HG02884 (cell line): ENCODE measurements at regions not wholly inside any gene's neighbourhood (a gene's known extent, or its start where the extent isn't known, plus 50 kb on each side); places are given as distances from the start of the nearest gene placed in this dataset.

Experiments
- ATAC-seq: cut with Tn5 transposase; IDR thresholded peaks from one replicate; pipeline ENCODE4 v1.9.1; 2021; ENCODE audit warnings: mild to moderate bottlenecking, moderate library complexity; ENCODE audit not compliant: unreplicated experiment

GRCh38 chr18:24869285-24869684 is 408.8 kb downstream of the HRH4 start:
- ATAC-seq: no peak

DNA sequence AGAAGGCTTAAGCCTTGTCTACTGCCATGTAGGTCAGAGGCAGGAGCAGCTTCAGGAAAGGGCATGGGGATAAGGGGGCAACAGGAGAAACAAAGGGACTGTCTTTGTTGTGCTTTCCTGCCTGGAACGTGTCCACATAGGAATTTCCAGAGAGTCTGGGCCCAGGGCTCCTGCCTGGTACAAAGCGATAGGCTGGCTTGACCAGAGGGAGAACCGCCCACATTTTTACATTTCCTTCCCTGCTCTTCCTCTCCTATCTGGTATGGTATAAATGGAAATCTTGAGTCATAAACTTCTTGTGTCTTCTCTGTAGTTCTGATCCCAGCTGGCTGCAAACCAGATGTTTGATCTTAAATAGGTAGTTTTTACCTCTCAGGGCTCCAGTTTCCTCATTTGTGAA is 414.8 kb downstream of the HRH4 start:
- ATAC-seq: no peak

DNA sequence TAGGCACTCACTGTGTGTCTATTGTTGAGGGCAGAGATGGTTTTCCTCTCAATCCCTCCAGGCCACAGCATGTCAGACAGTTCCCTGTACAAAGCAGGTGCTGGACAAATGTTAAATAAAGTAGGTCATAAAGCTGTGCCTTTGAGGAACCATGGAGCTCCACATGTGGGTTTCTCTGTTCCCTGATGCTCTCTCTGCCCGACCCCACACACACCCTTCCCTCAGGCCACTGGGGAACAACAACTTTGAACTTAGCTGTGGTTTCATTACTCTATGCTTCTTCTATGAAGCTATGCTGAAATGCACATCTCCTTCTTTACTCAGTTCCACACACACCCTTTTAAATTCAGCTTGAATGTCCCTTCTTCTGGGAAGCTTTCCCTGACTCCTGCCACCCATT is 415.3 kb downstream of the HRH4 start:
- ATAC-seq: no peak

DNA sequence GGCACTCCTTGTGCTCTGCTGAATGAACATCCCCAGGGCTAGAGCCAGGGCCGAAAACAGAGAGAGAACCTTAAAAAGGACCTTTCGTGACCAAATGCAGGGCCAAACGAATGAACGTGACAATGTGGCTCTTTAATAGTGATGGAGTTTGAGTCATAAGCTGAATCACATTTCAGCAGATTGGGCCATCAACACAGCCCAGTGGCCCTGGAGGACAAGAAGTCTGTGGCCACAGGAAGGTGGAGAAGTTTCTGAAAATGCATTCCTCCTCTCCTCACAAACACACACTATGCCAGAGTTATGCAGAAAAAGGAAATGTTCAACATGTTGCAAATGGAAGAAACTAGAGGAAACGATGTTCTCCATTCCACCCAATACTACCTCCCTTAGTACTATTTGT is 415.8 kb downstream of the HRH4 start:
- no peak for ATAC-seq

DNA sequence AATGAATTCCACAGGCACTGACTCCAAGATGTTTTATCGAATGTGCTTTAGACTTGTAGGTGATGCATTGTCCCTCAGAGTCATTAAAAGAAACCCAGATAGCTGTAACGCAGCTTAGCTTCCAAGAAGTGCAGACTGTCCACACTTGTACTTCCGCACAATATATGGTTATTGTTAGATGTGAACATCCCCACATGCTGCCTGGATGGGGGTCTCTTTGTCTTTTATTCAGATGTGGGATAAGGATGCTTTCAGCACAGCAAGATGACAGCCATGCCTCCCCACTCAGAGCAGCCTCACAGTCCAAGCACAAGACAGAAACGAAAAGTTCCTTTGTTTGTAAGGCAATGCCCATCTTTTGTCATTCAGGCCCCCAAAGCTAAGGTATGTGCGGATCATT is 416.6 kb downstream of the HRH4 start:
- no peak for ATAC-seq

DNA sequence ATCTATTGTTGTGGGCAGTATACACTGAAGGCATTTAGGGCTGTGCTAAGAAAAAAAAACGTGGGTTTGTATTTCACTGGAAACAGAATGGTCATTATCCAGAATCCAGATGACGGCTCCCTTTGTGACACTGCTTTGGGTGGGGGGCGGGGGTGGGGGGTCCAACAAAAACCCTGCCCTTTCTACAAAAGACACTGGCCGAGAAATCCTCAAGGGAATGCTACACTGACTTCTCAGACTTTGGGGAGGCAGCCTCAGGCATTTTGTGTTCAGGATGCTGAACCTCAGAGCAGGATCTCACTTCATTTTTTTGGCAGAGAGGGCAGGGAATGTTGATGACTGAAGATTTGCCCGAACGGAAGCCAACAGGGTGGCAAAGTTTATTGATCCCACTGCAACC is 417.1 kb downstream of the HRH4 start:
- no peak for ATAC-seq

DNA sequence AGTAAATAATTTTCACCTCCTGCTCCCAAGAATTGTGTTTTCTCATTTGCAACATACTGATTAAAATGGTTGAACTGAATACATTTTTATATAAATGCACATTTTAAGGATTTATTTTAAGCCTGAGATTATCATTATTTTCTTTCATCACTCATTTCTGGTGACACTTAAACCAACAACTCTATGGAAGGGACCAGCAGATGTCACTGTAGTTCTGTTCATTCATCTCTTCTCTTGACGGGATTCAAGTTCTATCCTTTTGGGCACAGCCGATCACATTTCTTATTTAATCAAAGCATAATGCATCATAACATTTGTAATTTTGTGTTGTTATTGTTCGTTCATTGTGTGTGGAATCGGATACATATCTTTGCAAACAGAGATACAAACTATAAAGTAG is 417.9 kb downstream of the HRH4 start:
- no peak for ATAC-seq

- ATAC-seq: no peak
These were observed 424.8 kb downstream of the HRH4 start for GRCh38 chr18:24885276-24885675.

DNA sequence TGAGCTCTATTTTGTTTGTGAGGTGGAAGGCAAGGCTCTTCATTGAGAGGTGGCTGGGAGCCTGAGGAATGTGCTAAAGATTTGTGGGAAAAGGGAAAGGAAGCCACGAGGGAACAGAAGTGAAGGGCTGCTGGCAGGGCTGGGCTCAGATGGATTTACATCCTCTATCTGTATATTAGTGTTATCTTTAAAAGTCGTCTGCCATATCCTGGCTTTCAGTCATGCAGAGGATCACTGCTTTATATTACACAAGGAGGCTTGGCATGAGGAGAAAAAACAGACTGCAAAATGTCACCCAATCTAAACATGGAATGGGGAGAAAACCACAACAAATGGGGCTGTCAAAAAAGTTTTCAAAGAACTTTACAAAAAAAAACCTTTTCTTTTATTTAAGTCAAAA is 434.4 kb downstream of the HRH4 start:
- ATAC-seq: no peak

DNA sequence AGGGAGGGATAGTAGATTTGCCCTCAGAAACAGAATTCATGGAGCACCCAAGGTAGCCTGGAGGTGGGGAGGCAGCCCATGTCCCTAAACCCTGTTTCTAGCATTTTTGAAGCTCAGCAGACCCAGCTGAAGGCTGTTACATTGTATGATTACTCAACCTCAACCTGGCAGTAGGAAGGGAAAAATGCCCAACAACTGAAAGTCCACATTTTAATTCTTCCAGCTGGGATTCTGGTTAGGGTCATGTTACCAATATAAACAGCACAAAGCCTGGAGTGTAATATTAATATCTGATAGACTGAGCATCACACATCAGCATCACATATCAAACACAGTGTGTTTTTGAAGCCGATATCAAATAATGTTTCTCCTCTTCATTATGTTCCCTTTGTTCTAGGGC is 437.0 kb downstream of the HRH4 start:
- no peak for ATAC-seq

- no peak for ATAC-seq
These were observed 441.7 kb downstream of the ZNF521 start for GRCh38 chr18:24910221-24910620.

DNA sequence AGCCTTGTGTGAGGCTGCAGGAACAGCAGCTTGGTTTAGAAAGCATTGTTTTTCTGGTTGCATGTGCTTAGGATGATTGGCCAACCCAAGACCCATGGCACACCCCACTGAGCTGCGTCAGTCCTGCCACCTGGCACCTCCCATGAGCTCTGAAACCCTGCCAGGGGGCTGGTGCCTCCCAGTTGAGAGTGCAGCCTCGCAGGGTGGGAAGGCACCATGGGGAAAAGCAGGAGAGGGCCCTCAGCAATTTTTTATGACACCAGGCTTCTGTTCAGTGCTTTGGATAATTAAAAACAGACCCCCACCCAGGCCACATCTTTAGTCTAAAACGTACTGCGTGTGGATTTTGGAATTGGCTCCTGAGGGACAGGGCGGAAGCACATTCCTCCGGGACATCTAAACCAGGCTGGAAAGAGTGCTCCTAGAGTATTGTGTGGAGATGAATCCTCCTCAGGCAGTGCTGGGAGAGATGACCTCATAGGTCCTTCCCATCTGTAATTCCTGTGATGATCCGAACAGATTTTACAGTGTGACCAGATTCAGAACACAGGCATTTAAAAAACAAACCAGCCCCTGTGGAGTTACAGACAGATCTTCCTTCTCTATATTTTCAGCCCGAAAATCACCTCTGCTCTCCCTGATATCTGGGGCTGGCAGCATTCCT is 438.3 kb downstream of the ZNF521 start:
- no peak for ATAC-seq

GRCh38 chr18:24914171-24914525 is 437.8 kb downstream of the ZNF521 start:
- no peak for ATAC-seq

- no peak for ATAC-seq
These were observed 437.3 kb downstream of the ZNF521 start for GRCh38 chr18:24914685-24915084.

GRCh38 chr18:24915547-24915946 is 436.4 kb downstream of the ZNF521 start:
- no peak for ATAC-seq

DNA sequence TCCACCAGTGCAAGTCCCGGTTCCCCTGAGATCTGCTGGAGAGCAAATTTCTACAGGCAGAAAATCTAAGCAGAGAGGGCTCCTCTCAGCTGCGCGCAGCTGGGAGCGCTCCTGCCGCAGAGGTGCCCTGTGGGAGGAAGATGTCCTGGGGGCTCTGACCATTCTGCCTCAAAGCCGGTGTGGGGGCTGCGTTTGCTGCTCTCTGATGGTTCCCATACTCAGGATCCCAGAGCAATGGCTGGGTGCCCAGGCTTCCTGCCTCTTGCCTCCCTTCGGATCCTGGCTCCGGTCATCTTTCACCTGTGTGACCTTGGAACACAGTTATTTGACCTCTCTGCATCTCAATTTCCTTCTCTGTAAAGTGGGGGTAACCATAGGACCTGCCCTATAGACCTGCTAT is 434.2 kb downstream of the ZNF521 start:
- ATAC-seq: no peak

GRCh38 chr18:24918257-24918656 is 433.7 kb downstream of the ZNF521 start:
- ATAC-seq: no peak

DNA sequence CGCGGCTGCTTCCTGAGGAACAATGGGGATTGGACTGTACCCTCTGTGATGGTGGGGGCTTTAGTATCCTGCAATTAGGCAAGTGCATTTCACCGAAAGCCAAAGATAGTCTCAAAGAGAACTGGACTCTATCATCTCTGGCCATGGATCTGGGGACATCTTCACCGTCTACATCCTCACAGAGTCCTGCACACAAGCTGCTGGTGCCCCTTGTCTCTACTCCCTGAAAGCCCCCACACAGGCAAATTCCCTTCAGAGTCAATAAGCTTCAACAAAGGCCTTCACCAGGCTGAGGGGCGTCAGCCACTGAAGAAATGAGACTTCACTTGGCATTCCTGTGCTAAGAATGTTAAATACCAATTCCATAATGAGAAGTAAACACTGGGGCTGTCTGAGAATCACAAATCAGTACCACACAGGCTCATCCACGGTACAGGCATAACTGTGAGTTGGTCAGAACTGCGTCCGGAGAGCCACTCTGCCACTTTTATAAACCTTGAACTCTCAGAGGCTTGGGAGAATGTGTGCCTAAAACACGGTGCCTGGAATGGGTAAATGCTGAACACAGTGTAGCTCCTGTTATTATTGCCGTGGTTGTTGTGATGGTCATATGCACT is 432.7 kb downstream of the ZNF521 start:
- ATAC-seq: no peak

GRCh38 chr18:24922491-24922890 is 429.5 kb downstream of the ZNF521 start:
- ATAC-seq: peak; percentile 39

GRCh38 chr18:24923138-24923537 is 428.8 kb downstream of the ZNF521 start:
- peak; percentile 88 for ATAC-seq

DNA sequence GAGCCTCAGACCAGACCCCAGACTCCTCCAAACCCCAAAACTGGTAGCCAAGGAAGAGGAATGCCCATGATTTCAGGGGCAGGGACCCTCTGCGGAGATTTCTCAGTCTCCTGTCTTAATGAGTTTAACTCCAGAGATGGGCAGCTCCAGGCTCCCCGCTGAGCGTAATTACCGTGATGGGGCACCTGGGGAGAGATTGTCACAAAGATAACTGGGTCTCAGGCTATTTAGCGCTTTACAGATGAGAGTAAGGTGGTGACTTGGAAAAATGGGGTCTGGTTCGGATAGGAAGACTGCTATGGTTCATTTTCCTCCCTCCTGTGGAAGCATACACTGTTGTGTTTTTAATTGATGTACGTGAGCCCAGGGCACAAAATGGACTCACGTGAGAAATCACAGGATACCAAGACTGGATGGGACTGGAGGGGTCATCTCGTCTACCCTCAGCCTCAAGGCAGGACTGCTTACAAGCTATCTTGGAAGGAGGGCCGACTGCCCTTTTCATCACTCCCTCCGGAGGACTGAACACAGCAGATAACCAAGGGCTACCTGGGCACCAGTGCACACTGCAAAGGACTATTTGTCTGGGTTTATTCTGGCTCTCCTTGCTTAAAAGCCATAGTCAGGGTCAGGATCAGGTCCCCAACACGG is 427.8 kb downstream of the ZNF521 start:
- ATAC-seq: no peak

- ATAC-seq: no peak
These were observed 425.3 kb downstream of the ZNF521 start for GRCh38 chr18:24926649-24927048.
